RWPE1 (cell line): ENCODE measurements at regions not wholly inside any gene's neighbourhood (a gene's known extent, or its start where the extent isn't known, plus 50 kb on each side); places are given as distances from the start of the nearest gene placed in this dataset.
"Not testable (repeated sequence)": the region's sequence is repeated elsewhere in the genome, so short reads cannot be mapped to it uniquely, and the experiment has no call there.

Experiments used
- CTCF ChIA-PET: fragments of 350-600 bp; sonication (Branson Sonifier 250); formaldehyde crosslinking; extraction: SDS; loops from one replicate; lab custom pipeline; 2021; lab: Yijun Ruan, JAX
- POLR2A ChIA-PET: fragments of 400-600 bp; formaldehyde crosslinking; extraction: SDS; loops from one replicate; lab custom pipeline; 2020; ENCODE audit warnings: antibody characterized with exemption; ENCODE audit not compliant: low non-redundant PET; lab: Yijun Ruan, JAX
- DNase-seq: peaks from one replicate; pipeline ENCODE4 v3.0.0; 2012; ENCODE audit warnings: low spot score
- H3K27ac ChIP-seq: fragments of 450-650 bp; 2 replicates; pipeline ENCODE4 v1.5.1; 2017
- TF ChIP-seq, protein P1 (sequence below): fragments of 450-650 bp; conservative IDR thresholded peaks from 2 replicates; pipeline ENCODE4 v1.5.1; 2017; ENCODE audit warnings: low read depth, mild to moderate bottlenecking

DNA sequence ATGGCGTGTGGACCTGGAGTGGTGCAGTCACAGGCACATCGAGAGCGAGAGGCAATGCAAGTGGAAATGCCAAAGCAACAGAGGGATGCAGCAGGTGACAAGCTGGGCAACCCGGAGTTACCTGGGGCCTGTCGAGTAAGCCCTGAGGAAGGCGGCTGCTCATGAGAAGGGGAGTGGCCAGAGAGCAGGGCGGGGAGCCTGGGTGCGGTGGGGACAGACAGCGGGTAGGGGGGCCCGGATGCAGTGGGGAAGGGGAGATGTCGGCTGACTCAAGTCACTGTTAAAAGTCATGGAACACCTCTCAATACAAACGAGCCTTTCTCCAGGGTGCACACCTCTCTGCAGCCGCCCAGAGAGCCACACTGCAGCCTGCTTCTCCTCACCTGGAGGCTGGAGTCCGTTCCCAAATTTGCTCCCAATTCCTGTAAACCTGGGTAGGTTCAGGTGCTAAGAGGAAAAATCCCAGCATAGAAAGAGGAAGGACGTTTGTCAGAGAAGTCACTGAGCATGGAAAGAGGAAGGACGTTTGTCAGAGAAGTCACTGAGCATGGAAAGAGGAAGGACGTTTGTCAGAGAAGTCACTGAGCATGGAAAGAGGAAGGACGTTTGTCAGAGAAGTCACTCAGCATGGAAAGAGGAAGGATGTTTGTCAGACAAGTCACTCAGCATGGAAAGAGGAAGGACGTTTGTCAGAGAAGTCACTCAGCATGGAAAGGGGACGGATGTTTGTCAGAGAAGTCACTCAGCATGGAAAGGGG lies 71.7 kb upstream of the TWIST2 start:
- H3K27ac ChIP-seq = no peak overlapping the region
- ChIA-PET POLR2A (no interaction called here), CTCF (no interaction called here)
- DNase-seq = no peak
- TF ChIP-seq, protein P1, sequence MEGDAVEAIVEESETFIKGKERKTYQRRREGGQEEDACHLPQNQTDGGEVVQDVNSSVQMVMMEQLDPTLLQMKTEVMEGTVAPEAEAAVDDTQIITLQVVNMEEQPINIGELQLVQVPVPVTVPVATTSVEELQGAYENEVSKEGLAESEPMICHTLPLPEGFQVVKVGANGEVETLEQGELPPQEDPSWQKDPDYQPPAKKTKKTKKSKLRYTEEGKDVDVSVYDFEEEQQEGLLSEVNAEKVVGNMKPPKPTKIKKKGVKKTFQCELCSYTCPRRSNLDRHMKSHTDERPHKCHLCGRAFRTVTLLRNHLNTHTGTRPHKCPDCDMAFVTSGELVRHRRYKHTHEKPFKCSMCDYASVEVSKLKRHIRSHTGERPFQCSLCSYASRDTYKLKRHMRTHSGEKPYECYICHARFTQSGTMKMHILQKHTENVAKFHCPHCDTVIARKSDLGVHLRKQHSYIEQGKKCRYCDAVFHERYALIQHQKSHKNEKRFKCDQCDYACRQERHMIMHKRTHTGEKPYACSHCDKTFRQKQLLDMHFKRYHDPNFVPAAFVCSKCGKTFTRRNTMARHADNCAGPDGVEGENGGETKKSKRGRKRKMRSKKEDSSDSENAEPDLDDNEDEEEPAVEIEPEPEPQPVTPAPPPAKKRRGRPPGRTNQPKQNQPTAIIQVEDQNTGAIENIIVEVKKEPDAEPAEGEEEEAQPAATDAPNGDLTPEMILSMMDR = no peak

DNA sequence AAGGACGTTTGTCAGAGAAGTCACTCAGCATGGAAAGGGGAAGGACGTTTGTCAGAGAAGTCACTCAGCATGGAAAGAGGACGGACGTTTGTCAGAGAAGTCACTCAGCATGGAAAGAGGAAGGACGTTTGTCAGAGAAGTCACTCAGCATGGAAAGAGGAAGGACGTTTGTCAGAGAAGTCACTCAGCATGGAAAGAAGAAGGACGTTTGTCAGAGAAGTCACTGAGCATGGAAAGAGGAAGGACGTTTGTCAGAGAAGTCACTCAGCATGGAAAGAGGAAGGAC lies 71.2 kb upstream of the TWIST2 start:
- H3K27ac ChIP-seq, CTCF ChIA-PET, DNase-seq, POLR2A ChIA-PET: not testable (repeated sequence)

DNA sequence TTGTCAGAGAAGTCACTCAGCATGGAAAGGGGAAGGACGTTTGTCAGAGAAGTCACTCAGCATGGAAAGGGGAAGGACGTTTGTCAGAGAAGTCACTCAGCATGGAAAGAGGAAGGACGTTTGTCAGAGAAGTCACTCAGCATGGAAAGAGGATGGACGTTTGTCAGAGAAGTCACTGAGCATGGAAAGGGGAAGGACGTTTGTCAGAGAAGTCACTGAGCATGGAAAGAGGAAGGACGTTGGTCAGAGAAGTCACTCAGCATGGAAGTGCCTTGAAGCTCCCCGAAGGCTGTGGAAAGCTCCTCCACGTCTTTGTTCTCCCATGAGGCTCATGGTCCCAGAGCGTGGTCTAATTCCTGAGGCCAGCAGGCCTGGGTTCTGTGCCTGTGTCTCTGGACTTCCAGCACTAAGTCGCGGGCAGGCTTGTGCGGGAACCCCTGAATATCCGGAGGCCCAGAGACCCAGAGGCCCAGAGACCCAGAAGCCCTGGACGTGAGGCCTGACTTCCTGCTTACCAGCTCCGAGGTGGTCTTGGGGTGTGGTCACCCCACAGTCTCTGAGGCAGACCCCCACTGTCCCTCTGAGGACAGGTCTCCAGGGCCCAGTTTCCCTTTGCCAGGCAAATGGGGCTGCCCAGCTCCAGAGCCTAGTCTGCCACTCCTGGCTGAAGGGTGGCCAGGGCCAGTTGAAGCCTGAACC lies 70.4 kb upstream of the TWIST2 start:
- POLR2A ChIA-PET = no interaction called here
- CTCF ChIA-PET = interaction anchor here (0.5 kb wide), 1 partner anchor 136 kb away, joined by 4 read pairs; no protein-coding TSS in a partner anchor
- H3K27ac ChIP-seq = no peak overlapping the region
- DNase-seq = no peak
- TF ChIP-seq, protein P1 = no peak

DNA sequence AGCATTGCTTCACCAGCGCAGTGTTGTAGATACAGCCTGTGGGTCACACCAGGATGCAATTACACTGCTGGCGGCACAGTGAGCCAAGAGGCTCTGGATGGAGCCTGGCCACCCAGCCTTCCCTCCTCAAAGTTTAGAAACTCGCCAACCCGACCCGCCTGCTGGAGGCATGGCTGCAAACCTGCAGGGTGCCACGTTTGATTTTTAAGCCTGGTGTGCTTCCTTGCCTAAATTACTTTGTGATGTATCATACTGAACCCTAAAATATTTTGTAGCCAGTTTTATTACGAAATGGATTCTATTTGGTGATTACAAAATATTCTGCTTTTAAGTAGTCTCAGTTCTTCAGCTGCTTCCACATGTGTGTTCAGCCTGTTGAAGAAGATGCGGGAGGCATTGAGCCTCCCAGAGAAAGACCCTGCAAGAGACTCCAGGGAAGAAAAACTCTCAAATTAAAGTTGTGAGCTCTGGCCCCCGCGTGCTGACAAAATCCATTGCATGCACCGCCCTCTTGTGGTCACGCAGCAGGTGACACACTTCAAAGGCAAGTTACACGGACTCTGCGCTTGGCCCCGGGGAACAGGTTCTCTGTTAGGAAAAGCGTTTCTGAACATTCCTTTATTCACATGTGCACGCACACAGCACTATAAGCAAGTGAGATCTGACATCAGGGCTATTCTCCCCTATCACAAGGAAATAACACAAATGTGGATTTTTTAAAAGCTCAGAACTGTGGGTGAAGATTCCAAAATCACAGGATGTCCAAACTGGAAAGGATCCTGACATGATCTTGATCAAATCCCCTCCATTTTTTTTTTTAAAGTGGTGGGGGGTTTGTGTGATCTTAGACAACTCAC lies 63.0 kb upstream of the TWIST2 start:
- TF ChIP-seq, protein P1 = peak; percentile 85
- peak overlapping the region; percentile 76 for H3K27ac ChIP-seq
- ChIA-PET CTCF (interaction anchor here (0.5 to 1.8 kb wide), 26 partner anchors 14 to 1604 kb away, joined by 3 to 23 read pairs (median 4); no protein-coding TSS in a partner anchor), POLR2A (no interaction called here)
- DNase-seq = peak; percentile 74

DNA sequence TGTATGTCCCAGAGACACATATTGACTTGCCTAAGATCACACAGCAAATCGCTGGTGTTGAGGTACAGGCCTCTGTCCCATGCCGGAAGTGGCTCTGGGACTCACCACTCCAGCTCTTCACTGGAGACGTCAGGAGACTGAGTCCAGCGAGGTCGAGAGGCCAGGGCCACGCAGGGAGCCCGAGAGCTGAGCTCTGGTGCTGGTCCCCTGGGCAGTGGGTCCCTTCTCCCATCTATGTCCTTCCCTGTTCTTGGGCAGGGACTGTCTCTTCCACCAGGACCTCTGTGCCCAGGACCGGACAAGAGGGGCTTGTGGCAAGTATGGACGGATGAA lies 62.4 kb upstream of the TWIST2 start:
- no peak for DNase-seq
- TF ChIP-seq, protein P1 = no peak
- no peak overlapping the region for H3K27ac ChIP-seq
- ChIA-PET CTCF (interaction anchor here (0.5 to 1.8 kb wide), 18 partner anchors 14 to 428 kb away, joined by 3 to 23 read pairs (median 4); no protein-coding TSS in a partner anchor), POLR2A (interaction anchor here (0.7 kb wide), 1 partner anchor 65 kb away, joined by 4 read pairs; no protein-coding TSS in a partner anchor)

DNA sequence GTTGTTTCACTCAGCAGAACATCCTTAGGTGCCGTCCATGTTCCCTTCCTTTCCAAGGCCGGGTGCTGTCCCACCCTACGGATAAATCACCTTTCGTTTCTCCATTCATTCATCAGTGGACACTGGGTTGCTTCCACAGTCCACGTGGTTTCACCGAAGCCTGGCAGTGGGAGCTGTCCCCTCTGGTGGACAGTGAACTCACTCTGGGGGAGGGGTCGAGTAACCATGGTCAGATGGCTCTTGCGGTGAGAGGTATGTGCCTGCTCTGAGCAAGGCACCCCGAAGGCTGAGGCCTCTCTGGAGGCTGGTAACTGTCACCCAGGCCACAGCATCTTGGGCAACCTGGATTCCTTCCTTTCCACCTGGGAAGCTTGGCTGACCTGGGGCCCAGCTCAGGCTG lies 61.5 kb upstream of the TWIST2 start:
- TF ChIP-seq, protein P1 = no peak
- DNase-seq = no peak
- POLR2A ChIA-PET = interaction anchor here (0.7 kb wide), 1 partner anchor 66 kb away, joined by 4 read pairs; no protein-coding TSS in a partner anchor
- CTCF ChIA-PET = interaction anchor here (0.6 to 1.8 kb wide), 3 partner anchors 19 to 313 kb away, joined by 3 to 4 read pairs (median 4); no protein-coding TSS in a partner anchor
- no peak overlapping the region for H3K27ac ChIP-seq
